ENCODE measurements at regions not wholly inside any gene's neighbourhood (a gene's known extent, or its start where the extent isn't known, plus 50 kb on each side); places are given as distances from the start of the nearest gene placed in this dataset.

GRCh38 chr13:66113882-66114526, 1116.1 kb downstream of the PCDH9 start:
- TF ChIP-seq CTCF (IDR thresholded peaks at IDR 0.05) (no peak), POLR2A (IDR thresholded peaks at IDR 0.05) (no peak)
